HEK293 (cell line): ENCODE measurements at regions not wholly inside any gene's neighbourhood (a gene's known extent, or its start where the extent isn't known, plus 50 kb on each side); places are given as distances from the start of the nearest gene placed in this dataset.

Source experiments
- CTCF ChIA-PET: fragments of 350-600 bp; formaldehyde crosslinking; extraction: SDS; loops from one replicate; lab custom pipeline; 2021; ENCODE audit warnings: antibody characterized with exemption; lab: Yijun Ruan, JAX
- POLR2A ChIA-PET: fragments of 300-600 bp; formaldehyde crosslinking; extraction: SDS; loops from one replicate; lab custom pipeline; 2020; ENCODE audit warnings: antibody characterized with exemption, inconsistent platforms; lab: Yijun Ruan, JAX
- H3K27ac ChIP-seq: fragments of 200-500 bp; sonication (Bioruptor generic); 2 replicates; pipeline ENCODE4 v1.5.1; 2014; ENCODE audit warnings: low read depth, low read length, control low read depth, inconsistent platforms; ENCODE audit errors: extremely low read depth
- H3K36me3 ChIP-seq, 2 experiments: fragments of 200-500 bp in 1 of 2; sonication (Bioruptor generic) in 1 of 2; 1 replicate in 1 of 2; 2 replicates in 1 of 2; pipeline ENCODE4 v1.5.1; 2014 to 2017; ENCODE audit warnings: inconsistent platforms in 2 of 2, low read length in 2 of 2; ENCODE audit not compliant: control insufficient read depth in 2 of 2, insufficient read depth in 1 of 2
- H3K4me1 ChIP-seq: fragments of 200-500 bp; sonication (Bioruptor generic); 2 replicates; pipeline ENCODE4 v1.5.1; 2014; ENCODE audit warnings: mild to moderate bottlenecking, low read length, inconsistent platforms; ENCODE audit not compliant: control insufficient read depth, insufficient read depth
- H3K4me3 ChIP-seq: 2 replicates; pipeline ENCODE4 v1.5.1; 2011; ENCODE audit warnings: low read depth, mild to moderate bottlenecking, control low read depth, low read length, moderate library complexity
- H3K9me3 ChIP-seq: fragments of 200-500 bp; sonication (Bioruptor generic); 2 replicates; pipeline ENCODE4 v1.5.1; 2014; ENCODE audit warnings: low read depth, low read length, inconsistent platforms; ENCODE audit not compliant: control insufficient read depth, insufficient read depth
- BCL11A ChIP-seq: fragments of 450-650 bp; formaldehyde crosslinking; IDR thresholded peaks from 2 replicates; pipeline ENCODE4 v1.5.1; 2016; ENCODE audit warnings: low read depth, missing biosample characterization, missing genetic modification characterization
- KLF8 ChIP-seq: fragments of 450-650 bp; formaldehyde crosslinking; IDR thresholded peaks from 2 replicates; pipeline ENCODE4 v1.5.1; 2016; ENCODE audit warnings: missing biosample characterization, missing genetic modification characterization
- SETDB1 ChIP-seq: IDR thresholded peaks from one replicate; pipeline ENCODE4 v1.6.1; 2017; ENCODE audit warnings: mild to moderate bottlenecking, low read length, moderate library complexity, mixed read lengths; ENCODE audit not compliant: insufficient read length
- ZBTB17 ChIP-seq: fragments of 450-650 bp; formaldehyde crosslinking; IDR thresholded peaks from 2 replicates; pipeline ENCODE4 v1.5.1; 2016; ENCODE audit warnings: missing biosample characterization, missing genetic modification characterization
- ZIC2 ChIP-seq: fragments of 450-650 bp; formaldehyde crosslinking; IDR thresholded peaks from 2 replicates; pipeline ENCODE4 v1.5.1; 2016; ENCODE audit warnings: missing biosample characterization, missing genetic modification characterization
- ZNF16 ChIP-seq: fragments of 450-650 bp; formaldehyde crosslinking; IDR thresholded peaks from 2 replicates; pipeline ENCODE4 v1.5.1; 2016; ENCODE audit warnings: low read depth, missing biosample characterization, missing genetic modification characterization
- ZNF169 ChIP-seq: fragments of 450-650 bp; formaldehyde crosslinking; IDR thresholded peaks from 2 replicates; pipeline ENCODE4 v1.5.1; 2016; ENCODE audit warnings: missing biosample characterization, missing genetic modification characterization
- ZNF19 ChIP-seq: fragments of 450-650 bp; formaldehyde crosslinking; IDR thresholded peaks from 2 replicates; pipeline ENCODE4; 2016; ENCODE audit warnings: missing biosample characterization, missing genetic modification characterization, low read depth
- ZNF214 ChIP-seq: fragments of 450-650 bp; formaldehyde crosslinking; IDR thresholded peaks from 2 replicates; pipeline ENCODE4 v1.5.1; 2017; ENCODE audit warnings: missing biosample characterization, mild to moderate bottlenecking, missing genetic modification characterization, borderline replicate concordance
- ZNF223 ChIP-seq: fragments of 450-650 bp; formaldehyde crosslinking; IDR thresholded peaks from 2 replicates; pipeline ENCODE4 v1.5.1; 2016; ENCODE audit warnings: missing biosample characterization, missing genetic modification characterization
- ZNF302 ChIP-seq: fragments of 450-650 bp; formaldehyde crosslinking; IDR thresholded peaks from 2 replicates; pipeline ENCODE4 v1.5.1; 2016; ENCODE audit warnings: missing biosample characterization, missing genetic modification characterization, low read depth
- ZNF324 ChIP-seq: fragments of 450-650 bp; formaldehyde crosslinking; IDR thresholded peaks from 2 replicates; pipeline ENCODE4 v1.5.1; 2016; ENCODE audit warnings: missing biosample characterization, missing genetic modification characterization
- ZNF354C ChIP-seq: fragments of 450-650 bp; formaldehyde crosslinking; IDR thresholded peaks from 2 replicates; pipeline ENCODE4 v1.5.1; 2016; ENCODE audit warnings: missing biosample characterization, missing genetic modification characterization, low read depth, borderline replicate concordance
- ZNF747 ChIP-seq: fragments of 450-650 bp; formaldehyde crosslinking; IDR thresholded peaks from 2 replicates; pipeline ENCODE4 v1.5.1; 2016; ENCODE audit warnings: missing biosample characterization, missing genetic modification characterization
- ZSCAN23 ChIP-seq: fragments of 450-650 bp; formaldehyde crosslinking; IDR thresholded peaks from 2 replicates; pipeline ENCODE4 v1.5.1; 2016; ENCODE audit warnings: missing biosample characterization, missing genetic modification characterization
- TF ChIP-seq, protein P1 (sequence below): fragments of 450-650 bp; formaldehyde crosslinking; IDR thresholded peaks from 2 replicates; pipeline ENCODE4 v1.5.1; 2016; ENCODE audit warnings: missing biosample characterization, missing genetic modification characterization
- TF ChIP-seq, protein P2 (sequence below): fragments of 450-650 bp; formaldehyde crosslinking; IDR thresholded peaks from 2 replicates; pipeline ENCODE4 v1.5.1; 2017; ENCODE audit warnings: missing biosample characterization, missing genetic modification characterization
- TF ChIP-seq, protein P3 (sequence below): fragments of 450-650 bp; formaldehyde crosslinking; IDR thresholded peaks from 2 replicates; pipeline ENCODE4 v1.5.1; 2016; ENCODE audit warnings: missing biosample characterization, missing genetic modification characterization
- TF ChIP-seq, protein P4 (sequence below): fragments of 450-650 bp; formaldehyde crosslinking; IDR thresholded peaks from 2 replicates; pipeline ENCODE4; 2016; ENCODE audit warnings: missing biosample characterization, missing genetic modification characterization
- TF ChIP-seq, protein P5 (sequence below): fragments of 450-650 bp; formaldehyde crosslinking; IDR thresholded peaks from 2 replicates; pipeline ENCODE4 v1.5.1; 2017; ENCODE audit warnings: missing biosample characterization, missing genetic modification characterization
- TF ChIP-seq, protein P6 (sequence below): fragments of 450-650 bp; formaldehyde crosslinking; IDR thresholded peaks from 2 replicates; pipeline ENCODE4 v1.5.1; 2016; ENCODE audit warnings: missing biosample characterization, missing genetic modification characterization
- TF ChIP-seq, protein P7 (sequence below): fragments of 450-650 bp; formaldehyde crosslinking; IDR thresholded peaks from 2 replicates; pipeline ENCODE4 v1.5.1; 2016; ENCODE audit warnings: missing biosample characterization, missing genetic modification characterization, low read depth

DNA sequence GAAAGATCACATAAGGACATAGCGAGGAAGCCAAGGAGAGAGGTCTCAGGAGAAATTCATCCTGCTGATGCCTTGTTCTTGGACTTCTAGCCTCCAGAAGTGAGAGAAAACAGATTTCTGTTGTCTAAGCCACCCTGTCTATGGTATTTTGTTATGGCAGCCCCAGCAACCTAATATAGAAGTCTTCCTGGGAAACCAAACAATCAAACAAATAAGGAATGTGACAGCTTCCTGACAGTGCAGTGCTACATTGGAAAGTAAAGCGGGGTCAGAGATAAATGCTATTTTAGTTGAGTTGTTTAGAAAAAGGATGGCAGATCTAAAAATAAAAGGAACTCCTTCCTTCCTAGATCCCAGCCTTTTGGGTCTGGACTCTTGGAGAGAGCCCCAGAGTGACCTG lies 443.2 kb upstream of the GYPC start (continued):
- TF ChIP-seq, protein P1, sequence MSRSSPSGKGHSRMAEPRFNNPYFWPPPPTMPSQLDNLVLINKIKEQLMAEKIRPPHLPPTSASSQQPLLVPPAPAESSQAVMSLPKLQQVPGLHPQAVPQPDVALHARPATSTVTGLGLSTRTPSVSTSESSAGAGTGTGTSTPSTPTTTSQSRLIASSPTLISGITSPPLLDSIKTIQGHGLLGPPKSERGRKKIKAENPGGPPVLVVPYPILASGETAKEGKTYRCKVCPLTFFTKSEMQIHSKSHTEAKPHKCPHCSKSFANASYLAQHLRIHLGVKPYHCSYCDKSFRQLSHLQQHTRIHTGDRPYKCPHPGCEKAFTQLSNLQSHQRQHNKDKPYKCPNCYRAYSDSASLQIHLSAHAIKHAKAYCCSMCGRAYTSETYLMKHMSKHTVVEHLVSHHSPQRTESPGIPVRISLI (tag by site-specific recombination) = no peak
- TF ChIP-seq, protein P2, sequence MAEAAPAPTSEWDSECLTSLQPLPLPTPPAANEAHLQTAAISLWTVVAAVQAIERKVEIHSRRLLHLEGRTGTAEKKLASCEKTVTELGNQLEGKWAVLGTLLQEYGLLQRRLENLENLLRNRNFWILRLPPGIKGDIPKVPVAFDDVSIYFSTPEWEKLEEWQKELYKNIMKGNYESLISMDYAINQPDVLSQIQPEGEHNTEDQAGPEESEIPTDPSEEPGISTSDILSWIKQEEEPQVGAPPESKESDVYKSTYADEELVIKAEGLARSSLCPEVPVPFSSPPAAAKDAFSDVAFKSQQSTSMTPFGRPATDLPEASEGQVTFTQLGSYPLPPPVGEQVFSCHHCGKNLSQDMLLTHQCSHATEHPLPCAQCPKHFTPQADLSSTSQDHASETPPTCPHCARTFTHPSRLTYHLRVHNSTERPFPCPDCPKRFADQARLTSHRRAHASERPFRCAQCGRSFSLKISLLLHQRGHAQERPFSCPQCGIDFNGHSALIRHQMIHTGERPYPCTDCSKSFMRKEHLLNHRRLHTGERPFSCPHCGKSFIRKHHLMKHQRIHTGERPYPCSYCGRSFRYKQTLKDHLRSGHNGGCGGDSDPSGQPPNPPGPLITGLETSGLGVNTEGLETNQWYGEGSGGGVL (tag by site-specific recombination) = no peak
- TF ChIP-seq ZNF324 (tag by site-specific recombination) (no peak), ZNF354C (no peak), ZNF19 (tag by site-specific recombination) (no peak), KLF8 (no peak), ZNF169 (no peak)
- TF ChIP-seq, protein P3, sequence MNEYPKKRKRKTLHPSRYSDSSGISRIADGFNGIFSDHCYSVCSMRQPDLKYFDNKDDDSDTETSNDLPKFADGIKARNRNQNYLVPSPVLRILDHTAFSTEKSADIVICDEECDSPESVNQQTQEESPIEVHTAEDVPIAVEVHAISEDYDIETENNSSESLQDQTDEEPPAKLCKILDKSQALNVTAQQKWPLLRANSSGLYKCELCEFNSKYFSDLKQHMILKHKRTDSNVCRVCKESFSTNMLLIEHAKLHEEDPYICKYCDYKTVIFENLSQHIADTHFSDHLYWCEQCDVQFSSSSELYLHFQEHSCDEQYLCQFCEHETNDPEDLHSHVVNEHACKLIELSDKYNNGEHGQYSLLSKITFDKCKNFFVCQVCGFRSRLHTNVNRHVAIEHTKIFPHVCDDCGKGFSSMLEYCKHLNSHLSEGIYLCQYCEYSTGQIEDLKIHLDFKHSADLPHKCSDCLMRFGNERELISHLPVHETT (tag by site-specific recombination) = no peak

DNA sequence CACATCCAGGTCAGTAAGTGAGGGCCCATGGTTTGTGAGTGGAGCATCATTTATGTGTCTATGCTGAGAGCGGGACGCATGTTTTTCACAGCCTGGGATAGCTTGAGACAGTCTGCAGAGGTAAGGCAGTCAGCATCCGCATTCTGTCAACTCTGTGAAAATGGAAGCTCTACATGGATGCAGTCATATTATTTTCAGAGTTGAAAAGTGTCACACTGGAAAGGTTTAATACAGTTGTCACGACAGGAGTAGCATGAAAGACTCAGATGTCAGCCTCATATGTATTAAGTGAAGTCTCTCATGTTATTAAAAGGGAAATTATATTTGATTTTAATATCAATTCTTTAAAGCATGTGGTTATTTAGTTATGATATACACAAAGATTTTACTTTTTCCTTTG lies 436.9 kb upstream of the GYPC start:
- no peaks in the 10 kb centered on the region for H3K4me1 ChIP-seq
- H3K27ac ChIP-seq = no peak overlapping the region
- H3K36me3 ChIP-seq = no peaks in the 10 kb centered on the region
- POLR2A ChIA-PET = no interaction called here
- CTCF ChIA-PET = no interaction called here
- no peak for TF ChIP-seq ZIC2 (tag by site-specific recombination)
- TF ChIP-seq, protein P4, sequence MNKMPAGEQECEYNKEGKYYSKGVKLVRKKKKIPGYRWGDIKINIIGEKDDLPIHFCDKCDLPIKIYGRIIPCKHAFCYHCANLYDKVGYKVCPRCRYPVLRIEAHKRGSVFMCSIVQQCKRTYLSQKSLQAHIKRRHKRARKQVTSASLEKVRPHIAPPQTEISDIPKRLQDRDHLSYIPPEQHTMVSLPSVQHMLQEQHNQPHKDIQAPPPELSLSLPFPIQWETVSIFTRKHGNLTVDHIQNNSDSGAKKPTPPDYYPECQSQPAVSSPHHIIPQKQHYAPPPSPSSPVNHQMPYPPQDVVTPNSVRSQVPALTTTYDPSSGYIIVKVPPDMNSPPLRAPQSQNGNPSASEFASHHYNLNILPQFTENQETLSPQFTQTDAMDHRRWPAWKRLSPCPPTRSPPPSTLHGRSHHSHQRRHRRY = no peak
- no peak for TF ChIP-seq ZBTB17 (tag by site-specific recombination)
- TF ChIP-seq ZSCAN23 (tag by site-specific recombination) = no peak
- TF ChIP-seq ZNF223 = no peak
- TF ChIP-seq BCL11A (tag by site-specific recombination) = no peak
- TF ChIP-seq, protein P5, sequence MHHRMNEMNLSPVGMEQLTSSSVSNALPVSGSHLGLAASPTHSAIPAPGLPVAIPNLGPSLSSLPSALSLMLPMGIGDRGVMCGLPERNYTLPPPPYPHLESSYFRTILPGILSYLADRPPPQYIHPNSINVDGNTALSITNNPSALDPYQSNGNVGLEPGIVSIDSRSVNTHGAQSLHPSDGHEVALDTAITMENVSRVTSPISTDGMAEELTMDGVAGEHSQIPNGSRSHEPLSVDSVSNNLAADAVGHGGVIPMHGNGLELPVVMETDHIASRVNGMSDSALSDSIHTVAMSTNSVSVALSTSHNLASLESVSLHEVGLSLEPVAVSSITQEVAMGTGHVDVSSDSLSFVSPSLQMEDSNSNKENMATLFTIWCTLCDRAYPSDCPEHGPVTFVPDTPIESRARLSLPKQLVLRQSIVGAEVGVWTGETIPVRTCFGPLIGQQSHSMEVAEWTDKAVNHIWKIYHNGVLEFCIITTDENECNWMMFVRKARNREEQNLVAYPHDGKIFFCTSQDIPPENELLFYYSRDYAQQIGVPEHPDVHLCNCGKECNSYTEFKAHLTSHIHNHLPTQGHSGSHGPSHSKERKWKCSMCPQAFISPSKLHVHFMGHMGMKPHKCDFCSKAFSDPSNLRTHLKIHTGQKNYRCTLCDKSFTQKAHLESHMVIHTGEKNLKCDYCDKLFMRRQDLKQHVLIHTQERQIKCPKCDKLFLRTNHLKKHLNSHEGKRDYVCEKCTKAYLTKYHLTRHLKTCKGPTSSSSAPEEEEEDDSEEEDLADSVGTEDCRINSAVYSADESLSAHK (tag by site-specific recombination) = no peak
- no peak for TF ChIP-seq ZNF747 (tag by site-specific recombination)
- no peak for TF ChIP-seq ZNF302 (tag by site-specific recombination)
- TF ChIP-seq, protein P6, sequence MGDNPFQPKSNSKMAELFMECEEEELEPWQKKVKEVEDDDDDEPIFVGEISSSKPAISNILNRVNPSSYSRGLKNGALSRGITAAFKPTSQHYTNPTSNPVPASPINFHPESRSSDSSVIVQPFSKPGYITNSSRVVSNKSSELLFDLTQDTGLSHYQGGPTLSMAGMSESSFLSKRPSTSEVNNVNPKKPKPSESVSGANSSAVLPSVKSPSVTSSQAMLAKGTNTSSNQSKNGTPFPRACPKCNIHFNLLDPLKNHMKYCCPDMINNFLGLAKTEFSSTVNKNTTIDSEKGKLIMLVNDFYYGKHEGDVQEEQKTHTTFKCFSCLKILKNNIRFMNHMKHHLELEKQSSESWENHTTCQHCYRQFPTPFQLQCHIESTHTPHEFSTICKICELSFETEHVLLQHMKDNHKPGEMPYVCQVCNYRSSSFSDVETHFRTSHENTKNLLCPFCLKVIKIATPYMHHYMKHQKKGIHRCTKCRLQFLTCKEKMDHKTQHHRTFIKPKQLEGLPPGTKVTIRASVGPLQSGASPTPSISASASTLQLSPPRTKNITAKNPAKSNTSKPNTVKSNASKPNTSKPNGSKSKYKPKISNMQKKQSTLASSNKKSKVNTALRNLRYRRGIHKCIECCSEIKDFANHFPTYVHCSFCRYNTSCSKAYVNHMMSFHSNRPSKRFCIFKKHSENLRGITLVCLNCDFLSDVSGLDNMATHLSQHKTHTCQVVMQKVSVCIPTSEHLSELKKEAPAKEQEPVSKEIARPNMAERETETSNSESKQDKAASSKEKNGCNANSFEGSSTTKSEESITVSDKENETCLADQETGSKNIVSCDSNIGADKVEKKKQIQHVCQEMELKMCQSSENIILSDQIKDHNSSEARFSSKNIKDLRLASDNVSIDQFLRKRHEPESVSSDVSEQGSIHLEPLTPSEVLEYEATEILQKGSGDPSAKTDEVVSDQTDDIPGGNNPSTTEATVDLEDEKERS = no peak
- TF ChIP-seq, protein P7, sequence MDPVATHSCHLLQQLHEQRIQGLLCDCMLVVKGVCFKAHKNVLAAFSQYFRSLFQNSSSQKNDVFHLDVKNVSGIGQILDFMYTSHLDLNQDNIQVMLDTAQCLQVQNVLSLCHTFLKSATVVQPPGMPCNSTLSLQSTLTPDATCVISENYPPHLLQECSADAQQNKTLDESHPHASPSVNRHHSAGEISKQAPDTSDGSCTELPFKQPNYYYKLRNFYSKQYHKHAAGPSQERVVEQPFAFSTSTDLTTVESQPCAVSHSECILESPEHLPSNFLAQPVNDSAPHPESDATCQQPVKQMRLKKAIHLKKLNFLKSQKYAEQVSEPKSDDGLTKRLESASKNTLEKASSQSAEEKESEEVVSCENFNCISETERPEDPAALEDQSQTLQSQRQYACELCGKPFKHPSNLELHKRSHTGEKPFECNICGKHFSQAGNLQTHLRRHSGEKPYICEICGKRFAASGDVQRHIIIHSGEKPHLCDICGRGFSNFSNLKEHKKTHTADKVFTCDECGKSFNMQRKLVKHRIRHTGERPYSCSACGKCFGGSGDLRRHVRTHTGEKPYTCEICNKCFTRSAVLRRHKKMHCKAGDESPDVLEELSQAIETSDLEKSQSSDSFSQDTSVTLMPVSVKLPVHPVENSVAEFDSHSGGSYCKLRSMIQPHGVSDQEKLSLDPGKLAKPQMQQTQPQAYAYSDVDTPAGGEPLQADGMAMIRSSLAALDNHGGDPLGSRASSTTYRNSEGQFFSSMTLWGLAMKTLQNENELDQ (tag by site-specific recombination) = no peak
- no peak for TF ChIP-seq ZNF214 (tag by site-specific recombination)
- TF ChIP-seq SETDB1 = no peak
- no peak for TF ChIP-seq ZNF16 (tag by site-specific recombination)
- TF ChIP-seq, all 188 proteins: peak for 0
- H3K9me3 ChIP-seq = no peaks in the 10 kb centered on the region
- no peak overlapping the region for H3K4me3 ChIP-seq
